ENCODE measurements at regions not wholly inside any gene's neighbourhood (a gene's known extent, or its start where the extent isn't known, plus 50 kb on each side); places are given as distances from the start of the nearest gene placed in this dataset.
A peak's percentile ranks its signal among the peaks of the same experiment; 100 is the strongest.

- DNase-seq, result no peak
- no peak overlapping the region for H3K27ac ChIP-seq (ENCODE audit: low read depth in 1 of 3, low read length in 2 of 3)
- no peak for FAIRE-seq
- 74 to 85% (median 83%) methylated on average over 6 of the region's 6 CpGs for WGBS, 3 donors
- H3K27me3 ChIP-seq (ENCODE audit: control insufficient read depth in 3 of 3, insufficient read depth in 3 of 3, low read length in 3 of 3), result no peaks in the 10 kb centered on the region
- H3K4me1 ChIP-seq (ENCODE audit: control insufficient read depth in 3 of 3, insufficient read depth in 2 of 3, low read depth in 1 of 3, low read length in 2 of 3), result peaks cover 0 to 2% (median 0%) of the 10 kb centered on the region in 3 donors
- H3K4me3 ChIP-seq (ENCODE audit: low read depth in 1 of 3, low read length in 3 of 3), result no peak overlapping the region
- no peaks in the 10 kb centered on the region for H3K36me3 ChIP-seq (ENCODE audit: control insufficient read depth in 3 of 3, insufficient read depth in 2 of 3, low read depth in 1 of 3, low read length in 3 of 3)
- no peaks in the 10 kb centered on the region for H3K9me3 ChIP-seq (ENCODE audit: control insufficient read depth in 2 of 2, insufficient read depth in 1 of 2, low read depth in 1 of 2, low read length in 1 of 2)
Observed at GRCh38 chr11:80007616-80008015, 566.8 kb upstream of the TENM4 start.

GRCh38 chr11:79990141-79990540 is 549.3 kb upstream of the TENM4 start:
- WGBS, 3 donors, result 68 to 86% (median 84%) methylated on average over 3 of the region's 3 CpGs
- no peak for FAIRE-seq
- Histone ChIP-seq H3K4me1 (ENCODE audit: control insufficient read depth in 3 of 3, insufficient read depth in 2 of 3, low read depth in 1 of 3, low read length in 2 of 3) (no peaks in the 10 kb centered on the region), H3K4me3 (ENCODE audit: low read depth in 1 of 3, low read length in 3 of 3) (no peak overlapping the region), H3K9me3 (ENCODE audit: control insufficient read depth in 2 of 2, insufficient read depth in 1 of 2, low read depth in 1 of 2, low read length in 1 of 2) (no peaks in the 10 kb centered on the region), H3K27ac (ENCODE audit: low read depth in 1 of 3, low read length in 2 of 3) (no peak overlapping the region), H3K27me3 (ENCODE audit: control insufficient read depth in 3 of 3, insufficient read depth in 3 of 3, low read length in 3 of 3) (no peaks in the 10 kb centered on the region), H3K36me3 (ENCODE audit: control insufficient read depth in 3 of 3, insufficient read depth in 2 of 3, low read depth in 1 of 3, low read length in 3 of 3) (no peaks in the 10 kb centered on the region)
- no peak for DNase-seq

GRCh38 chr11:79982185-79982584 is 541.4 kb upstream of the TENM4 start:
- no peaks in the 10 kb centered on the region for H3K4me1 ChIP-seq (ENCODE audit: control insufficient read depth in 3 of 3, insufficient read depth in 2 of 3, low read depth in 1 of 3, low read length in 2 of 3)
- FAIRE-seq (no peak), DNase-seq (no peak)
- H3K27ac ChIP-seq (ENCODE audit: low read depth in 1 of 3, low read length in 2 of 3), result no peak overlapping the region
- no peak overlapping the region for H3K4me3 ChIP-seq (ENCODE audit: low read depth in 1 of 3, low read length in 3 of 3)
- no peaks in the 10 kb centered on the region for H3K36me3 ChIP-seq (ENCODE audit: control insufficient read depth in 3 of 3, insufficient read depth in 2 of 3, low read depth in 1 of 3, low read length in 3 of 3)
- no peaks in the 10 kb centered on the region for H3K9me3 ChIP-seq (ENCODE audit: control insufficient read depth in 2 of 2, insufficient read depth in 1 of 2, low read depth in 1 of 2, low read length in 1 of 2)
- H3K27me3 ChIP-seq (ENCODE audit: control insufficient read depth in 3 of 3, insufficient read depth in 3 of 3, low read length in 3 of 3), result no peaks in the 10 kb centered on the region
- WGBS, 3 donors, result 91 to 99% (median 93%) methylated on average over 4 of the region's 4 CpGs

GRCh38 chr11:79980916-79981315 is 540.1 kb upstream of the TENM4 start:
- Histone ChIP-seq H3K9me3 (ENCODE audit: control insufficient read depth in 2 of 2, insufficient read depth in 1 of 2, low read depth in 1 of 2, low read length in 1 of 2) (no peaks in the 10 kb centered on the region), H3K36me3 (ENCODE audit: control insufficient read depth in 3 of 3, insufficient read depth in 2 of 3, low read depth in 1 of 3, low read length in 3 of 3) (no peaks in the 10 kb centered on the region), H3K27me3 (ENCODE audit: control insufficient read depth in 3 of 3, insufficient read depth in 3 of 3, low read length in 3 of 3) (no peaks in the 10 kb centered on the region), H3K4me1 (ENCODE audit: control insufficient read depth in 3 of 3, insufficient read depth in 2 of 3, low read depth in 1 of 3, low read length in 2 of 3) (no peaks in the 10 kb centered on the region), H3K4me3 (ENCODE audit: low read depth in 1 of 3, low read length in 3 of 3) (no peak overlapping the region), H3K27ac (ENCODE audit: low read depth in 1 of 3, low read length in 2 of 3) (no peak overlapping the region)
- DNase-seq (no peak), FAIRE-seq (no peak)

GRCh38 chr11:79973721-79974617 is 533.1 kb upstream of the TENM4 start:
- Histone ChIP-seq H3K9me3 (ENCODE audit: control insufficient read depth in 2 of 2, insufficient read depth in 1 of 2, low read depth in 1 of 2, low read length in 1 of 2) (no peaks in the 10 kb centered on the region), H3K36me3 (ENCODE audit: control insufficient read depth in 3 of 3, insufficient read depth in 2 of 3, low read depth in 1 of 3, low read length in 3 of 3) (no peaks in the 10 kb centered on the region), H3K4me1 (ENCODE audit: control insufficient read depth in 3 of 3, insufficient read depth in 2 of 3, low read depth in 1 of 3, low read length in 2 of 3) (no peaks in the 10 kb centered on the region), H3K4me3 (ENCODE audit: low read depth in 1 of 3, low read length in 3 of 3) (no peak overlapping the region), H3K27ac (ENCODE audit: low read depth in 1 of 3, low read length in 2 of 3) (no peak overlapping the region), H3K27me3 (ENCODE audit: control insufficient read depth in 3 of 3, insufficient read depth in 3 of 3, low read length in 3 of 3) (peaks cover 0 to 11% (median 0%) of the 10 kb centered on the region in 3 donors)
- peak; percentile 16 to 43 for DNase-seq
- 17 to 44% (median 34%) methylated on average over 7 of the region's 7 CpGs for WGBS, 3 donors
- FAIRE-seq, result no peak

GRCh38 chr11:79971255-79971654 is 530.4 kb upstream of the TENM4 start:
- 76 to 80% (median 79%) methylated on average over 3 of the region's 3 CpGs for WGBS, 3 donors
- Histone ChIP-seq H3K36me3 (ENCODE audit: control insufficient read depth in 3 of 3, insufficient read depth in 2 of 3, low read depth in 1 of 3, low read length in 3 of 3) (no peaks in the 10 kb centered on the region), H3K27ac (ENCODE audit: low read depth in 1 of 3, low read length in 2 of 3) (no peak overlapping the region), H3K4me3 (ENCODE audit: low read depth in 1 of 3, low read length in 3 of 3) (no peak overlapping the region), H3K4me1 (ENCODE audit: control insufficient read depth in 3 of 3, insufficient read depth in 2 of 3, low read depth in 1 of 3, low read length in 2 of 3) (no peaks in the 10 kb centered on the region), H3K27me3 (ENCODE audit: control insufficient read depth in 3 of 3, insufficient read depth in 3 of 3, low read length in 3 of 3) (peaks cover 0 to 11% (median 0%) of the 10 kb centered on the region in 3 donors), H3K9me3 (ENCODE audit: control insufficient read depth in 2 of 2, insufficient read depth in 1 of 2, low read depth in 1 of 2, low read length in 1 of 2) (no peaks in the 10 kb centered on the region)
- DNase-seq (no peak), FAIRE-seq (no peak)

GRCh38 chr11:79966592-79966991 is 525.8 kb upstream of the TENM4 start:
- 69 to 74% (median 69%) methylated on average over 1 of the region's 1 CpG for WGBS, 3 donors
- Histone ChIP-seq H3K36me3 (ENCODE audit: control insufficient read depth in 3 of 3, insufficient read depth in 2 of 3, low read depth in 1 of 3, low read length in 3 of 3) (no peaks in the 10 kb centered on the region), H3K4me1 (ENCODE audit: control insufficient read depth in 3 of 3, insufficient read depth in 2 of 3, low read depth in 1 of 3, low read length in 2 of 3) (no peaks in the 10 kb centered on the region), H3K27ac (ENCODE audit: low read depth in 1 of 3, low read length in 2 of 3) (no peak overlapping the region), H3K27me3 (ENCODE audit: control insufficient read depth in 3 of 3, insufficient read depth in 3 of 3, low read length in 3 of 3) (no peaks in the 10 kb centered on the region), H3K9me3 (ENCODE audit: control insufficient read depth in 2 of 2, insufficient read depth in 1 of 2, low read depth in 1 of 2, low read length in 1 of 2) (no peaks in the 10 kb centered on the region), H3K4me3 (ENCODE audit: low read depth in 1 of 3, low read length in 3 of 3) (no peak overlapping the region)
- DNase-seq (no peak), FAIRE-seq (no peak)

GRCh38 chr11:79963856-79964645 is 523.2 kb upstream of the TENM4 start:
- H3K36me3 ChIP-seq (ENCODE audit: control insufficient read depth in 3 of 3, insufficient read depth in 2 of 3, low read depth in 1 of 3, low read length in 3 of 3), result no peaks in the 10 kb centered on the region
- FAIRE-seq (no peak), DNase-seq (no peak)
- 65 to 71% (median 66%) methylated on average over 5 of the region's 5 CpGs for WGBS, 3 donors
- H3K4me3 ChIP-seq (ENCODE audit: low read depth in 1 of 3, low read length in 3 of 3), result no peak overlapping the region
- H3K27ac ChIP-seq (ENCODE audit: low read depth in 1 of 3, low read length in 2 of 3), result no peak overlapping the region
- no peaks in the 10 kb centered on the region for H3K27me3 ChIP-seq (ENCODE audit: control insufficient read depth in 3 of 3, insufficient read depth in 3 of 3, low read length in 3 of 3)
- H3K4me1 ChIP-seq (ENCODE audit: control insufficient read depth in 3 of 3, insufficient read depth in 2 of 3, low read depth in 1 of 3, low read length in 2 of 3), result no peaks in the 10 kb centered on the region
- peaks cover 0 to 7% of the 10 kb centered on the region in 2 donors for H3K9me3 ChIP-seq (ENCODE audit: control insufficient read depth in 2 of 2, insufficient read depth in 1 of 2, low read depth in 1 of 2, low read length in 1 of 2)

Measured in small intestine (tissue), 7 donors.